Mucosa of descending colon (tissue), 3 donors: ENCODE measurements at regions not wholly inside any gene's neighbourhood (a gene's known extent, or its start where the extent isn't known, plus 50 kb on each side); places are given as distances from the start of the nearest gene placed in this dataset.

ENCODE experiments used
- ATAC-seq: fragments of 200-7000 bp; cut with Tn5 transposase; one replicate; pipeline ENCODE4 v1.9.1; 2020; ENCODE audit warnings: mild to moderate bottlenecking, moderate library complexity
- DNase-seq, 3 donors: peaks; one replicate each; pipeline ENCODE4 v3.0.0-alpha.2; 2020
- H3K36me3 ChIP-seq: fragments of 200-600 bp; one replicate; pipeline ENCODE4 v1.8.0; 2021; ENCODE audit warnings: low read depth, mild to moderate bottlenecking
- H3K4me1 ChIP-seq: fragments of 200-600 bp; one replicate; pipeline ENCODE4 v1.8.0; 2021; ENCODE audit warnings: low read depth, mild to moderate bottlenecking
- H3K4me3 ChIP-seq: fragments of 200-600 bp; one replicate; pipeline ENCODE4 v1.8.0; 2021; ENCODE audit warnings: mild to moderate bottlenecking
- H3K9me3 ChIP-seq: fragments of 200-600 bp; one replicate; pipeline ENCODE4 v1.8.0; 2021; ENCODE audit warnings: mild to moderate bottlenecking
- CTCF ChIP-seq: fragments of 200-600 bp; IDR thresholded peaks from one replicate; pipeline ENCODE4 v1.8.0; 2022; ENCODE audit warnings: antibody characterized with exemption, mild to moderate bottlenecking
- intact Hi-C, 2 donors: fragments of 100-400 bp; cut with DNase I in 1 of 2; cut with micrococcal nuclease in 1 of 2; formaldehyde crosslinking; loops; one replicate each; pipeline versions ENCODE4 v1.11.0 to v1.11.1; 2022; cut with DNase I, micrococcal nuclease
- donor health status: DM: no; HTN: no; CAD: no; lungs with moderate emphysema.
- donor health status: DM: no; HTN: no; CAD: no.
- donor health status: DM: no; HTN: yes; CAD: no.

- no peaks in the 10 kb centered on the region for H3K4me1 ChIP-seq
- H3K9me3 ChIP-seq: no peaks in the 10 kb centered on the region
- no peak for TF ChIP-seq CTCF
- ATAC-seq: no peak
- intact Hi-C loops: no loop called here
- DNase-seq: no peak
- no peaks in the 10 kb centered on the region for H3K36me3 ChIP-seq
- H3K4me3 ChIP-seq: no peak overlapping the region
Observed at GRCh38 chr5:118220556-118221195, 767.7 kb downstream of the DTWD2 start.

GRCh38 chr5:118211606-118212005 is 776.7 kb downstream of the DTWD2 start:
- ATAC-seq: no peak
- no peak for TF ChIP-seq CTCF
- no peaks in the 10 kb centered on the region for H3K4me1 ChIP-seq

GRCh38 chr5:118208031-118208453 is 780.3 kb downstream of the DTWD2 start:
- no peak overlapping the region for H3K4me3 ChIP-seq
- no peak for ATAC-seq
- peak in 1 of 3 donors; percentile 46 for DNase-seq
- intact Hi-C loops: no loop called here
- H3K4me1 ChIP-seq: no peaks in the 10 kb centered on the region
- peaks cover 26% of the 10 kb centered on the region for H3K9me3 ChIP-seq
- no peaks in the 10 kb centered on the region for H3K36me3 ChIP-seq
- TF ChIP-seq CTCF: no peak

More at GRCh38 chr5:118211606-118212005, 776.7 kb downstream of the DTWD2 start:
- Histone ChIP-seq H3K4me3 (no peak overlapping the region), H3K36me3 (no peaks in the 10 kb centered on the region), H3K9me3 (peaks cover 26% of the 10 kb centered on the region)
- DNase-seq: no peak
- intact Hi-C loops: no loop called here

GRCh38 chr5:118199801-118200200 is 788.5 kb downstream of the DTWD2 start:
- intact Hi-C loops: no loop called here
- no peak for TF ChIP-seq CTCF
- Histone ChIP-seq H3K4me1 (no peaks in the 10 kb centered on the region), H3K9me3 (no peaks in the 10 kb centered on the region), H3K36me3 (no peaks in the 10 kb centered on the region), H3K4me3 (no peak overlapping the region)
- no peak for ATAC-seq
- DNase-seq: no peak

GRCh38 chr5:118196229-118196628 is 792.1 kb downstream of the DTWD2 start:
- no peaks in the 10 kb centered on the region for H3K9me3 ChIP-seq
- TF ChIP-seq CTCF: no peak
- no peaks in the 10 kb centered on the region for H3K4me1 ChIP-seq
- no peaks in the 10 kb centered on the region for H3K36me3 ChIP-seq
- no peak overlapping the region for H3K4me3 ChIP-seq
- intact Hi-C loops: no loop called here
- ATAC-seq (no peak), DNase-seq (no peak)

- Histone ChIP-seq H3K4me1 (no peaks in the 10 kb centered on the region), H3K4me3 (no peak overlapping the region), H3K36me3 (no peaks in the 10 kb centered on the region), H3K9me3 (no peaks in the 10 kb centered on the region)
- peak in 1 of 3 donors; percentile 1 for DNase-seq
- TF ChIP-seq CTCF: no peak
- intact Hi-C loops: no loop called here
- ATAC-seq: no peak
Observed at GRCh38 chr5:118195211-118195610, 793.1 kb downstream of the DTWD2 start.
